ENCODE measurements at regions not wholly inside any gene's neighbourhood (a gene's known extent, or its start where the extent isn't known, plus 50 kb on each side); places are given as distances from the start of the nearest gene placed in this dataset.

DNA sequence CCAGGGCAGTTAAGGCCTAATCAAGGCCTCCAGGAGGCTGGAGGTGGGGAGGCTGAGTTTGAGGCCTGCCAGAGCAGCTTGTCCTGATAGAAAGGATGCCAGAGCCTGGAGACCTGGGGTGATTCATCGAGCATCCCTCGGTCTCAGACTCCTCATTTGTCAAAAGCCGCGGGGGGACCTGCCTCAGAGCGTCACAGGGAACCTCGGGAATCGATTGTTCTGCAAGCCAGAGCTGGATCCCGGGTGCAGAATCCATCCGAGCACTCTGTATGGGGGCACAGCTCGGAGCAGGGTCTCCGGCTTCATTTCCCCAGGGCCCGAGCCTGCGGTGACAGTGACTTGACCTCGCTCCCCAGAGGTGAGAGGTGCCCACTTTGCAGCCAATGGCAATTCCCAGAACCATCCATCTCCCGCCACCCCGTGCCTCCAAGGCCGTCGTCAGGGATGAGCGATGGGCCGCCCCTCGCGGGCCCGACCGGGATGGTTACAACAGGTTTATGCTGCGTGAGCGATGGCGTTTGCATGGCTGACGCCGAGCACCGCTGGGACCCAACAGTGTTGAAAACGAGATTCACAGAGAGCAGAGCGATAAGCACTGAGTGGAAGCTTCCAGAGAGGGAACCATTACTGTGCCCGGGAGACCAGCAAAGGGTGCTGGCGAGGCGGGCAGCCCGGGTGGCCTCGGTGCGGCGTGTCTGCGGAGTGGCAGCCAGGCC lies 117.1 kb upstream of the GSE1 start:
- in situ Hi-C loops (cut with HindIII; ENCODE audit: low pct_unique_long_range_greater_than_20kb, low sequenced_read_pairs) = no loop called here
- no peak for DNase-seq (ENCODE audit: low read depth)

DNA sequence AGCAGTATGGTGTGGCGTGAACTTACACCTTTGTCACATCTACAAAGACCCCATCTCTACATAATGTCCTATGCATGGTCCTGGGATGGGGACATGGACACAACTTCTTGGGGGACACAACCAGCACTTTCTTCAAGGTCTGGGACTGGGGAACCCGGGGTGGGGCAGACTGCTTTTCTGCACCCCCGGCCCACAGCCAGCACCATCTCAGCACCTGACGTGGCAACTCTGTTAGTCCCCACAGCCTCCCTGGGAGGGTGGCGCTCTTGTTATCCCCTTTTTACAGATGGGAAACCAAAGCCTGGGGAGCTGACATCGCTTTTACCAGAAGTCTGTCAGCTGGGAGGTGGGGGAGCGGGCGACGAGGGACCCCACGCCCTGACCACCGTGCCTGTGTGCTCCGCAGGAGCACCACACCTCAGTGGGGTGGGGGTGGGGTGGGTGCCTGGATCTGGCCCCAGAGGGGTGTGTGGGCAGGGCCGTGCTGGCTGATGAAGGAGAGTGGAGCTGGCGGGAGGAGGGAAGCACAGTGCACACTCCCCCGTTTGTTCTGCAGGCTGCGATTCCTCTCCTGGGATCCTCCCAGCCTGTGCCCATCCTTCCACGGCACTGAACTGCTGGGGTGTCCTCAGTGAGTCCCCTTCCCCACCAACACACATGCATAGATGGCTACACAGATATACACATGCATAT lies 115.4 kb upstream of the GSE1 start:
- DNase-seq (ENCODE audit: low read depth) = no peak
- in situ Hi-C loops (cut with HindIII; ENCODE audit: low pct_unique_long_range_greater_than_20kb, low sequenced_read_pairs) = no loop called here

DNA sequence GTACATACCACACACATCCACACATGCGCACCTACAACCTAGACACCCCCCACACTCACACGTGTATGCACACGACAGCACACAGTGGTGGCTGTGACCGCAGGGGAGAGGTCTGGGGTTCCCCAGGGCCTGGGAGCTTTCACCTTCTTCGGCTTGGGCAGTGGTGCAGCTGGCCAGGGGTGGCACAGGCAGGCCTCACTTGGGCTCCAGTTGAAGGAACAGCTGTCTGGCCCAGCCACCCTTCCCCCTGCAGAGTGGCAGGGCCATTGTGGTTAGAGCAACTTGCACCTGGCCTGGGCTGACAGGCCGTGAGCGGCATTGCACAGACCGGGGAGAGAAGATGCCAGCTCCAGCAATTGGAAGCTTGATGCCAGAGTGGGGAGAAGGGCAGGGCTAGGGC lies 114.5 kb upstream of the GSE1 start:
- DNase-seq (ENCODE audit: low read depth) = no peak
- in situ Hi-C loops (cut with HindIII; ENCODE audit: low pct_unique_long_range_greater_than_20kb, low sequenced_read_pairs) = no loop called here

DNA sequence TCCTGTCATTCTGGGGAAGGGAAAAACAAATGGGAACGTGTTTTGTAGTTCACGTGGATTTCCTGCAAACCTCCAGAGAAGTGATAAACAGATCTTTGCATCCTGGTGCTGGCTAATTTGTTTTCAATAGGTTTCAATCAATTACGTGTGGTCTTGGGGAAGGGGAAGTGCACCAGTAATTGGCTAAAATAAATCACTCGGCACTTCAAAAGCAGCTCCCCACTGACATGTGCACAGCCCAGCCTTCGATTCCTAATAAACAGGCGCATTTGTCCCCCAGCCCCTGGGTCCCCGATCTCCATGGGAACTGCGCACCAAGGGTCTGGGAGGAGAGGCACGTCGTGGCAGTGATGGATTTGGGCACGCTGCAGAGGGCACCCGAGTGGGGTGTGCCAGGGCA lies 112.9 kb upstream of the GSE1 start:
- in situ Hi-C loops (cut with HindIII; ENCODE audit: low pct_unique_long_range_greater_than_20kb, low sequenced_read_pairs) = no loop called here
- no peak for DNase-seq (ENCODE audit: low read depth)

DNA sequence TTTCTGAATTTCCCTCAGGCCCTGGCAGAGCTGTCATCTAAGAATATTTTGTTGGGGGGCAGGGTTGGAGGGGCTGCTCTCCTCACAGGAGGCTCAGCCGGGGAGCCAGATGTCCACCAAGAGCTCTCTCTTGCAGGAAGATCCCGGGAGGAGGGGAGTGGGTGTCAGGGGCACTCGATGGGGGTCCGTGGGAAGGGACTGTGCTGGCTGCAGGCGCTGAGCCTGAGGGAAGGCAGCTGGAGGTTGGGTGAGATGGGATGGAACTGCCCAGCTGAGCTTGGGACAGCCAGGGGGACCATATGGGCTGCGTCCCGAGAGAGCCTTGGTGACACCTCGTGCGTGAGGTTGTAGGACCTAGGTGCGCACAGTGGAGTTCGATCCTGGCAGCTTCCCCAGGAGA lies 111.2 kb upstream of the GSE1 start:
- DNase-seq (ENCODE audit: low read depth) = no peak
- in situ Hi-C loops (cut with HindIII; ENCODE audit: low pct_unique_long_range_greater_than_20kb, low sequenced_read_pairs) = no loop called here

DNA sequence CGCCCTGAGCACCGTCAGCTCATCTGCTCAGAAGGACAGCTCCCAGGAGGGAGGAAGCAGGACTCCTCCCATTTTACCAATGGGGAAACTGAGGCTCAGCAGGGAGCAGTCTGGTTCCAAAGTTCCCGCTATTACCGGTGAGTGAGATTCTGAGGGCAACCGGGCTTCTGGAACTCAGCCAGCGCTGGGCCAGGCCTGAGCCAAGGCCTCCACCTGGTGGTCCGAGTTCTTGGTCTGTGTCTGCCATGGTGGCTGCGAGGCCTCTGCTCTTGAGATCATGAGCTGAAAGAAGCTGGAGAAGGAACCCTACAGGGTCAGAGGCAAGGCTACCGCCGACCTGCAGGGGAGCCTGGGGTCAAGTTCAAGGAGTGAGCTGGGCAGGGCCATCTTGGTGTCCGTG lies 110.8 kb upstream of the GSE1 start:
- in situ Hi-C loops (cut with HindIII; ENCODE audit: low pct_unique_long_range_greater_than_20kb, low sequenced_read_pairs) = no loop called here
- DNase-seq (ENCODE audit: low read depth) = no peak

DNA sequence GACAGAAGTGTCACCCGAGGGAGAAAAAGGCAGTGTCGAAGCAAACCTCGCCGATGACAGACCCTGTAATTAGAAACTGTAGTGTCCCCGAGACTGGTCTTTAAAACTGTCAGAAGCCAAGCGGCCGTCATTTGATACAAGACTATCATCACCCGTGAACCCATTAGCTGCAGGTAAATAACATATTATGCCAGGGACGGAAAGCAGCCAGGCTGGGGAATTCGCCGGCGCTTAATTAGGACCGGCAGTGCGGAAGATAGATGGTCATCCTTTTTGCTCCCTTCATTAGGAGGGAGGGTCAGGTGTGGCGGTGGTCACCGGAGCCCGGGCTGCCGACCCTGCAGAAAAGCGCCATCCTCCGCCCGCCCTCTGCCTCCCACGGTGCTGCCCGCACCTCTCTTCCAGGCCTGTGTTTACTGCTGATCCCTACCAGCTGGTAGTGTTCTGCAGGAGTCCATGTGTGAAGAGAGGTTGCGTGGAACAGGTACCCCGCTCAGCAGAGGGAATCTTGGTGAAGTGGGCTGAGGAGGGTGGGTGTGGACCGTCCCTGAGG lies 109.4 kb upstream of the GSE1 start:
- in situ Hi-C loops (cut with HindIII; ENCODE audit: low pct_unique_long_range_greater_than_20kb, low sequenced_read_pairs) = no loop called here
- DNase-seq (ENCODE audit: low read depth) = no peak

DNA sequence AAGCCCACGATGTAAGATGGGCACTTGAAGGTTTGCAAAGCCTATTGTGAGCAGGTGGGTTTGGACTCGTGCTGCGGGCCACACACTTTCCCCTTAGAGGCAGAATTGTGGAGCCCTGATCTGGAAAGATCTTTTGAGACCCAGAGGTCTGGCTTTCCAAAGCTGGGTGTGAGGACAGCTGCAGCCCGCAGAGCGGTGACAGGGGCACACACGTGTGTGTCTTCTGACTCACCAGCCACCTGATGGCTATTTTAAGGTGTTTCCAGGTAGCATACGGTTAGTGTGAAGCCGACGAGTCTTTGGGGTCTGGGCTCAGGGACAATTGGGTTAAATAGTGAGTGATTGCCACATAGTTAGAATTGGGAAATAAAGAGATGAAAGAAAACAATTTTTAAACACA lies 108.9 kb upstream of the GSE1 start:
- in situ Hi-C loops (cut with HindIII; ENCODE audit: low pct_unique_long_range_greater_than_20kb, low sequenced_read_pairs) = no loop called here
- DNase-seq (ENCODE audit: low read depth) = no peak

DNA sequence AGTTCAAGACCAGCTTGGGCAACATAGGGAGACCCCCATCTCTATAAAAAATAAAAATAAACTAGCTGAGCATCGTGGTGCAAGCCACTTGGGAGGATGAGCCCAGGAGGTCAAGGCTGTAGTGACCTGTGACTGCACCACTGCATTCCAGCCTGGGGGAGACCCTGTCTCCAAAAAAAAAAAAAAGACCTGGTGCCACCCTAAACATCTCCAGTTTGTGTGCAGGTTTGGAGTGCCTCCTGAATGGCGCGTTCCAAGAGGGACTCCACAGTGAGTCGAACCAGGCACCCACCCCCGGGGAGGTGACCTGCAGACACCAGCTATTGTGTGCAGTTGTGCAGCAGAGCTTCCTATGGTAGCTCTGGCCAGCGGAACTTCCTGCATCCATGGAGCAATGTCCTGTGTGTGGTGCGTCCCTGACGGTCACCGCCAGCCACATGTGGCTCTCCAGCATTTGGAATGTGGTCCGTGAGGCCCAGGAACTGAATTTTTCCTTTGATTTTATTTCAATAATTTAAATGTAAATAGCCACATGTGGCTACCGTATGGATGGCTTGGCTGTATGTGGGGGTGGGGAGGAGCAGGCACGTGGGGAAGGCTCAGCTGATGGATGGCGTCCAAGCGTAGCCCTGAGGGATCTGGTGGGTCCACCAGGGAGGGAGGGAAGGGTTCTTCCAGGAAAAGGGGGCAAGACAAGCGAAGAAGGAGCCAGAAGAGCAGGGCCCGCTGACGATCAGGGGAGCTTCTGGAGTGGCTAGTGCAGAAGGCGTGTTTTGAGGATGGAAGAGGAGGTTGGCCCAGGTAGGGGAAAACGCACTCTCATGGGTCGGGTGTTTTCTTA lies 107.1 kb upstream of the GSE1 start:
- DNase-seq (ENCODE audit: low read depth) = no peak
- in situ Hi-C loops (cut with HindIII; ENCODE audit: low pct_unique_long_range_greater_than_20kb, low sequenced_read_pairs) = no loop called here

DNA sequence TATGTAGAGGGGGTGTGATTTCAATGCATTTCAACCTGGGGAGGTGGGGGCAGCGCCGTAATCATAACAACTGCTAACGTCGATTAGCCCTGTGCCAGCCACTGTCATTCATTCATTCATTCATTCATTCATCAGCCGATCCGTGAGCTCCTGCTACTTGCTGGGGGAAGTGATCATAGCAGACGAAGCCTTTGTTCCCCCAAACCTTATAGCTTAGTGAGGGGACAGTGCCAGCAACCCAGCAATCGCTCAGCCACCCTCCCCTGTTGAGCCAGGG lies 106.5 kb upstream of the GSE1 start:
- in situ Hi-C loops (cut with HindIII; ENCODE audit: low pct_unique_long_range_greater_than_20kb, low sequenced_read_pairs) = no loop called here
- no peak for DNase-seq (ENCODE audit: low read depth)

DNA sequence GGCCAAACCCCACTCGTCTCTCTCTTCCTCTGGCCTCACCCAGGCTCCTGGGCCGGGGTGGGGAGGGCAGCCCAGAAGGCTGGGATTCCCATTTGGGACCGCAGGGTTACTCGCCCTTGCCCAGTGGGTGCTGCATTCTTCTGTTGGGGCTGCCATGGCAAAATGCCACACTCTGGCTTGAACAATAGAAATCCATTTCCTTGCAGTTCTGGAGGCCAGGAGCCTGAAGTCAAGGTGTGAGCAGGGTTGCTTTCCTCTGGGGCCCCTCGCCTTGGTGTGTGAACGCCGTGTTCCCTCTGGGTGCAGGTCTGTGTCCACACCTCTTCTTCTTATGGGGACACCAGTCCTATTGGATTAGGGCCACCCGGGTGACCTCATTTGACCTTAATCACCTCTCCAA lies 105.8 kb upstream of the GSE1 start:
- DNase-seq (ENCODE audit: low read depth) = no peak
- in situ Hi-C loops (cut with HindIII; ENCODE audit: low pct_unique_long_range_greater_than_20kb, low sequenced_read_pairs) = no loop called here

DNA sequence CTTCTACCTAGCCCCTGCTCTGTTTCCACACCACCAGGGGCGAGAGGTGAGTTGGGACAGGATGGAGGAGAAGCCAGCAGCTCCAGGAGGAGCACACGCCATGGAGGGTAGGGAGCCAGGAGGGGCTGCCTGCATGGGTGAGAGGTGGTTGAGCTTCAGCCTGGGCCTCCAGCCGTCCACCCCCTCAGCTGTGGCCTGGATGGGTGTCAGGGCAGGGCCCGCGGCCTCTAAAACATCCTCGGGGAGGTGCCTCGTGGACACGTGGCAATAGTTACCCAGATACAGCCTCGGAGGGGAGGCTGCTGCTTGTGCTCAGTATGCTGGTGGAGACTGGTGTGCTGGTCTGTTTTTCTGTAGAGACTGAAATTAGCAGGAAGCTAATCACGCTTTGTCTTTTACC lies 104.7 kb upstream of the GSE1 start:
- no peak for DNase-seq (ENCODE audit: low read depth)
- in situ Hi-C loops (cut with HindIII; ENCODE audit: low pct_unique_long_range_greater_than_20kb, low sequenced_read_pairs) = no loop called here

DNA sequence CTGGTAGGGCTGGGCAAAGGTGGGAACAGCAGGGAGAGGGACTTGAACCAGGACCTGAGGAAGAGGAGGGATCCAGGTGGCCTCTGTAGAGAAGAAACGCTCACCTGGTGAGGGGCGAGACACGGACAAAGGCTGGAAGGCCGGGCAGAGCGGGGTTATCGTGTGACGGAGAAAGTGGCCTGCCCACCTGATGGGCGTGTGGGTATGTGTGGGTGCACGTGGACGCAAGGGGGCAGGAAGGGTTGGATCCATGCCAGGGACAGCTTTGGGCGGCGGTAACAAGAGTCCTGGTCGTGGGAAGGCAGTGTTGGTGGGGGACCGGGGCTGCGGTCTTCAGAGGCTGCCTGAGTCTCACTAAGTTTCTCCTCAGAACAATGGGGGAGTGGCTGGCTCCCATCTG lies 104.1 kb upstream of the GSE1 start:
- in situ Hi-C loops (cut with HindIII; ENCODE audit: low pct_unique_long_range_greater_than_20kb, low sequenced_read_pairs) = no loop called here
- DNase-seq (ENCODE audit: low read depth) = no peak

DNA sequence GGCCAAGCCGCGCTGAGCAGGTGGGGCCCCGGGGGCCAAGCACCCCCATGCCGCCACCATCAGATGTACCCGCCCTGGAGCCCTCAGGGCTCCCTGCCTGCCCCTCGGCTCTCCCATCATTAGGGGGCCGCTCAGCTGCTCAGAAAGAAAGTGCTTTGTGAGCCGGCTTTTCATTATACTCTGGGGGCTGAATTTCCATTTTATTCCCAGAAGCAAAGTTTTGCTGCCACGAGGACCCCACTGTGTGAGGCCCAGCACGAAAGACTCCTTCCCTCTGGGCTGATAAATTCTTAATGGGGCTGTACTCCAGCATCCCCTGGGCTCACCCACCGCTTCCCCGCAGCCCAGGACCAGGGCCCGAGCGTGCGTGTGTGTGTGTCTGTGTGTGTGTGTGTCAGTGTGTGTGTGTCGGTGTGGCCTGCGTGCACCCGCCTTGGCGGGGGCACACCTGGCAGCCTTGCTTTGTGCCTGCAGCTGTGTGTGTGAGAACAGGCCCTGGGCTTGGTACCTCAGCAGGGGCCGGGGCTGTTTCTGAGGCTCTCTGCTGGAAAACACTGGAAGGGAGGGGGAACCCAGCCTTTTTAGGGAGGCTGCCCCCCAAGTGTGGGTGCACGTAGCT lies 103.0 kb upstream of the GSE1 start:
- in situ Hi-C loops (cut with HindIII; ENCODE audit: low pct_unique_long_range_greater_than_20kb, low sequenced_read_pairs) = no loop called here
- DNase-seq (ENCODE audit: low read depth) = no peak

DNA sequence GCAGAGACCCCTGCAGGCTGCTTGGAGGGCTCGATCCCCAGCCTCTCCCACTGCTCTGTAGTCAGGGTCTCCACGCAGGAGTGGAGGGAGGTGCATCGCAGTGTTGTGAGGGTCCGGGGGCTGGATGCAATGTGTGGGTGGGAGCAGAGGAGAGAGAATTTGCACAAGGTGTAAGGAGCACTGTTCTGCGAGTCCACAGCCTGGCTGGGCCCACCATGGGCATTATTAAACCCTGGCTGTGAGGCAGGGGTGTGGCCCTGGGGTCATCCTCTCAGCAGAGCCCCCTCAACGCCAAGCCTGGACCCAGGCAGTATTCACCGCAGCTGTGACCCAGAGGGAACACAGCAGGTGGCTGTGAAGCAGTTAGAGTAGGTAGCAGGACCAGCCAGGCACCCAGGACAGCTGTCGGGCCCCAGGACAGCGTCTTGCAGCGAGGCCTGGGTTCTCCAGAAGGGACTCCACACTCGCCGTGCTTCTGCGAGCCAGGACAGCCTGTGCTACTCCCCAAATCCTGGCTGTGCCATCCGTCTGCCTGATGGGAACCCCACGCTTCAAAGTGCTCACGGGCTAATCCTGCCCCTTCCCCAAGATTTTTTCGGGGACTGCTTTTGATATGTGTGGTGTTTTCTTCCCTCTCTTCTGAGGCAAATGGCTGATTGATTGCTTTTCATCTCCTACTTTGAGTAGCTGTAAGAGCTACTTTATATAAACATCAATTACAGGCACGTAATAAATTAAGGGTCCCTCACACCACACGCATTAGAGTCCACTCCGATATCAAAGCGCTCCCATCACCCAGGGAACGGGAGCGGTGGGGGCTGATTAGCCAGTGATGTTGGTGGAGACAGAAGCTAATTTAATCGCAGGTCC lies 100.9 kb upstream of the GSE1 start:
- in situ Hi-C loops (cut with HindIII; ENCODE audit: low pct_unique_long_range_greater_than_20kb, low sequenced_read_pairs) = no loop called here

DNA sequence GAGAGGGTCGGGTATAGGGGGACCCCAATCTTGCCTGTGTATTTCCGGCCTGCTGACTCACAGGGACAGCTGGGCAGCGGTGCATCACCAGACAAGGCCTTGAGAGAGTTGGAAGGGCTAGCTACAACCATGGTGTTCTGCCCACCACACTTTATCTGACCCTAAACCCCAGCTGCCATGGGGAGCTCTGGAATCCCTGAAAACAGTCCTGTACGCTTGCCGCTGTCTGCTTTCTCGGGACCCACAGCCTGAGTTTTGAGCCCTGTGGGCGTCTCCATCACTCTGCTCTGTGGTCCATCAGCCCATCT lies 100.4 kb upstream of the GSE1 start:
- DNase-seq (ENCODE audit: low read depth) = no peak
- in situ Hi-C loops (cut with HindIII; ENCODE audit: low pct_unique_long_range_greater_than_20kb, low sequenced_read_pairs) = no loop called here

More for the DNA sequence above, 100.9 kb upstream of the GSE1 start:
- DNase-seq (ENCODE audit: low read depth) = no peak

DNA sequence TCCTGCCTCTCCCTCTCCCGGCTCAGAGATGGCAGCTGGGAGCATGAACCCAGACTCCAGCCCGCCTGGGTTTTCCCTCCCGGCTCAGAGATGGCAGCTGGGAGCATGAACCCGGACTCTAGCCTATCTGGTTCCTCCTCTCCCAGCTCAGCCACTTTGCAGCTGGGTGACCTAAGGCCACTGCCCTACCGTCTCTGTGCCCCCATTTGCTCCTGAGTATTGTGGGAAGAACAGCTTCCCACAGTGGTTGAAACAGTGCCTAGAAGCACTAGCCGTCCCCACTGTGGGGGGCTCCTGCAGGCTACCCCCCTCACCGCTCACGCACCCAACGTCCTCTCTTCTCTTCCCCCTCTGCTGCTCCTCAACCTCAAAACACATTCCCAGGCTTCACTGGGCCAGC lies 99.9 kb upstream of the GSE1 start:
- in situ Hi-C loops (cut with HindIII; ENCODE audit: low pct_unique_long_range_greater_than_20kb, low sequenced_read_pairs) = no loop called here
- DNase-seq (ENCODE audit: low read depth) = no peak

DNA sequence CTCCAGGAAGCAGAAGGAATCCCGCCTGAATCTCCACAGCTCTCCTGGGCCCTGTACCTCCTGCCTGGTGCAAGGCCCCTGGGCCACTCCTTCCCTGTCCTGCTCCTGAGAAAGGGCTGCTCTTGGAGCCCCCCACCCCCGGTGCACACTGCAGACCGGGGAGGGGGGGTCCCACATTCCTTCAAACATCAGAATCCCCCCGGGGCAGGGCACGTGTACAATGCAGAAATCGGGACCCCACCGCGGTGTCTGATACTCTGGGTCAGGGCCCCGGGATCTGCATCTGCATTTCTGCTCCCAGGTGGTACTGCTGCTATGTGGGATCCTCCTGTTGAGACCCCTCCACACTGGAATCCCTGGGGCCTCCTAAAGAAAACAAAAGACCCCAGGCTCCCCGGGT lies 99.5 kb upstream of the GSE1 start:
- in situ Hi-C loops (cut with HindIII; ENCODE audit: low pct_unique_long_range_greater_than_20kb, low sequenced_read_pairs) = no loop called here
- no peak for DNase-seq (ENCODE audit: low read depth)

All from Caki2 (cell line).